ENCODE measurements at regions not wholly inside any gene's neighbourhood (a gene's known extent, or its start where the extent isn't known, plus 50 kb on each side); places are given as distances from the start of the nearest gene placed in this dataset.

DNA sequence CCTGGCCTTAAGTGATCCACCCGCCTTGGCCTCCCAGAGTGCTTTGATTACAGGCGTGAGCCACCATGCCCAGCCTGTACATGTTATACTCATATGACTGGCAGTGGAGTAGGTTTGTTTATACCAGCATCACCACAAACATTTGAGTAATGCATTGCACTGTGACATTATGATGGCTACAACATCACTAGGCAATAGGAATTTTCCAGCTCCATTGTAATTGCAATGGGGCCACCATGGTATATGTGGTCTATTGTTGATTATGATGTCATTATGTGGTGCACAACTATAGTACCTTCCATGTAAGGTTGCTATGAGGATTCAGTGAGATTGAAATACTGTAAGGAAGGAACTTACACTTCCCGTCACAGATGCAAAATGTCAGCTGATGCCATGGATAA lies 168.9 kb downstream of the COPRS start:
- TF ChIP-seq POLR2A (IDR thresholded peaks at IDR 0.05) (no peak), CTCF (IDR thresholded peaks at IDR 0.05) (no peak)
